Activated T-helper 17 cell treated with anti-CD3 and anti-CD28 coated beads, Interleukin-2, amount 50 U/mL, for 72 hours (primary cell): ENCODE measurements at regions not wholly inside any gene's neighbourhood (a gene's known extent, or its start where the extent isn't known, plus 50 kb on each side); places are given as distances from the start of the nearest gene placed in this dataset.

Experiments
- ATAC-seq: fragments of 150-1000 bp; cut with Tn5 transposase; replicated peaks from 2 replicates; pipeline ENCODE4 v1.10.0; 2021; ENCODE audit warnings: mild to moderate bottlenecking, moderate library complexity
- H3K27ac Mint-ChIP-seq: one replicate; pipeline ENCODE4 v1.8.0; 2022; ENCODE audit warnings: mixed read lengths
- H3K27me3 Mint-ChIP-seq: one replicate; pipeline ENCODE4 v1.8.0; 2022; ENCODE audit warnings: mixed read lengths
- H3K36me3 Mint-ChIP-seq: one replicate; pipeline ENCODE4 v1.8.0; 2022; ENCODE audit warnings: low read depth, mild to moderate bottlenecking, mixed read lengths
- H3K4me1 Mint-ChIP-seq: one replicate; pipeline ENCODE4 v1.8.0; 2022; ENCODE audit warnings: mixed read lengths
- H3K4me3 Mint-ChIP-seq: one replicate; pipeline ENCODE4 v1.8.0; 2022; ENCODE audit warnings: mild to moderate bottlenecking, mixed read lengths
- H3K9me3 Mint-ChIP-seq: one replicate; pipeline ENCODE4 v1.8.0; 2022; ENCODE audit warnings: mixed read lengths

GRCh38 chr2:226320076-226320948 lies 479.3 kb downstream of the IRS1 start:
- H3K9me3 Mint-ChIP-seq, result no peaks in the 10 kb centered on the region
- no peaks in the 10 kb centered on the region for H3K36me3 Mint-ChIP-seq
- H3K4me3 Mint-ChIP-seq, result no peak overlapping the region
- no peak for ATAC-seq
- H3K27ac Mint-ChIP-seq, result no peak overlapping the region
- peaks cover 14% of the 10 kb centered on the region for H3K27me3 Mint-ChIP-seq
- no peaks in the 10 kb centered on the region for H3K4me1 Mint-ChIP-seq

DNA sequence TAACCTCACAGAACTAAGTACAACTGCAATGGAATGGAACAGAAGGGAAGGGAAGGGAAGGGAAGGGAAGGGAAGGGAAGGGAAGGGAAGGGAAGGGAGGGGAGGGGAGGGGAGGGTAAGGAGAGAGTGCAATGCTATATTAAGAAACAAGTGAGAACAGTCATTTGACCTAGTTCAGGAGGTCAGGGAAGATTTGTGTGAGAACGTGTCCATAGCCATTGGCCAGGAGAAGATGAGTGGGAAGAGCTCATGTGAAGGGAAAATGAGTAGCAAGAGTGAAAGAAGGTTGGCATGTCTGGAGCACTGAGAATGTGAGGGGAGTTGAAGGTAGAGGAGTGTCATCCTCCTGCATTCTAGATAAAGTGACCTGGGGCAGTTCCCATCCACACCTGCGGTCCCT lies 481.6 kb downstream of the IRS1 start:
- no peaks in the 10 kb centered on the region for H3K36me3 Mint-ChIP-seq
- no peak overlapping the region for H3K27ac Mint-ChIP-seq
- no peaks in the 10 kb centered on the region for H3K4me1 Mint-ChIP-seq
- no peaks in the 10 kb centered on the region for H3K9me3 Mint-ChIP-seq
- H3K27me3 Mint-ChIP-seq, result peaks cover 13% of the 10 kb centered on the region
- H3K4me3 Mint-ChIP-seq, result no peak overlapping the region
- ATAC-seq, result no peak

DNA sequence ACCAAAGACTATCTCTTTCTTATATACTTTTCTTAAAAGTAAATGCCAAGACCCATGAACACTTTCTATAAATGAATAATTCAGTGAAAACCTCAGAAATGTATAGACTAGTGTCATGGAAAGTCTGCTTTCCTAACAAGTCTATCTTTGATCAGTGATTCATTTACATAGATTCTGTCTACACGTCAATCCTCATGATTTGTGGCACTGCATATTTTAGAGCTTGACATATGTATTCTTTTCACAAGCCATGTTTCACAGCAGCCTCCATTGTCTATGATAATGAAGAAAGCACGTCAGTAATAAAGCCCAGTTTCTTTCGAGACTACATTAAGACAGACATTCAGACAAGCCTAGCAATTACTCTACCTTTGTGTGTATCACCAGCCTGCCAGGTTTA lies 486.6 kb downstream of the IRS1 start:
- Mint-ChIP-seq H3K36me3 (no peaks in the 10 kb centered on the region), H3K4me3 (no peak overlapping the region), H3K27ac (no peak overlapping the region), H3K4me1 (no peaks in the 10 kb centered on the region), H3K9me3 (no peaks in the 10 kb centered on the region), H3K27me3 (peaks cover 11% of the 10 kb centered on the region)
- ATAC-seq, result no peak

GRCh38 chr2:226312155-226312554 lies 487.5 kb downstream of the IRS1 start:
- no peak overlapping the region for H3K27ac Mint-ChIP-seq
- H3K36me3 Mint-ChIP-seq, result no peaks in the 10 kb centered on the region
- H3K4me3 Mint-ChIP-seq, result no peak overlapping the region
- H3K9me3 Mint-ChIP-seq, result no peaks in the 10 kb centered on the region
- no peak for ATAC-seq
- H3K4me1 Mint-ChIP-seq, result no peaks in the 10 kb centered on the region
- H3K27me3 Mint-ChIP-seq, result peaks cover 4% of the 10 kb centered on the region

DNA sequence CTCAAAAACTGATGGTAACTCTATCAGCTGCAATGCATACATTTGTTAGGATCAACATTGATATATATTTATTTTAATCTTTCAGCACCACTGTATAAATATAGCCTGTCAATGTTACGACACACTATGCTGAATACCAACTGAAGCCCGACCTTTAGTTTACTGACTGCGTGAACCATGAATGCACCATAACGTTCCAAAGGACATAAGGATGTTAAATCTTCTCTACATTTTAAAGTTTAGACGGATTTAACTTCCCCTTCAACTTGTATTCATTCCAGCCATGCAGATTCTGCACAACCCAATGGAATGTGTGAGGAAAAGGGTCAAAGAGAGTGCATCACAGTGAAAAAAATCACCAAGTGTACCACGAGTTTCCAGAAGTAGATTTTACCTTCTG lies 489.5 kb downstream of the IRS1 start:
- no peaks in the 10 kb centered on the region for H3K4me1 Mint-ChIP-seq
- ATAC-seq, result no peak
- no peaks in the 10 kb centered on the region for H3K36me3 Mint-ChIP-seq
- no peak overlapping the region for H3K27ac Mint-ChIP-seq
- no peak overlapping the region for H3K4me3 Mint-ChIP-seq
- H3K9me3 Mint-ChIP-seq, result no peaks in the 10 kb centered on the region
- H3K27me3 Mint-ChIP-seq, result peaks cover 4% of the 10 kb centered on the region

DNA sequence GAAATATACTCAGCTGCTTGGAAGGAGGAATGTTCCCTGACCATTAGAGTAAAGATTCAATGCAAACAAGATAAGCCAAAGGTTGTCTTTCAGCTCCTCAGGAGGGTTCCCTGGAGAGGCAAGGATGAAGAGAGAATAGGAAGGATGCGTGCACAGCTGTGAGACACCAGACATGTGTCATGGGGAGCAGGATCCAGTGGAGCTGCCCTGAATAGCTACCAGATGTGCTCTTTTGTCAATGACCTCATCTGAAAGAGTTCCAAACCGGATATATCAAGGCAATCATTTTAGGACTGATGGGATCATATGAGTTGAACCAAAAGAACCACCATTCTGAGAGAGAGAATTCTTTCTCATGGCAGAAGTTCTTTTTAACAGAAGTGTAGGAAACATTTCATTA lies 490.6 kb downstream of the IRS1 start:
- Mint-ChIP-seq H3K4me1 (no peaks in the 10 kb centered on the region), H3K36me3 (no peaks in the 10 kb centered on the region), H3K27ac (no peak overlapping the region), H3K27me3 (peaks cover 4% of the 10 kb centered on the region), H3K9me3 (no peaks in the 10 kb centered on the region), H3K4me3 (no peak overlapping the region)
- no peak for ATAC-seq

- ATAC-seq, result no peak
- no peaks in the 10 kb centered on the region for H3K9me3 Mint-ChIP-seq
- H3K36me3 Mint-ChIP-seq, result no peaks in the 10 kb centered on the region
- H3K27me3 Mint-ChIP-seq, result peaks cover 4% of the 10 kb centered on the region
- no peak overlapping the region for H3K4me3 Mint-ChIP-seq
- H3K27ac Mint-ChIP-seq, result no peak overlapping the region
- no peaks in the 10 kb centered on the region for H3K4me1 Mint-ChIP-seq
Observed at GRCh38 chr2:226308323-226308680, 491.3 kb downstream of the IRS1 start.

DNA sequence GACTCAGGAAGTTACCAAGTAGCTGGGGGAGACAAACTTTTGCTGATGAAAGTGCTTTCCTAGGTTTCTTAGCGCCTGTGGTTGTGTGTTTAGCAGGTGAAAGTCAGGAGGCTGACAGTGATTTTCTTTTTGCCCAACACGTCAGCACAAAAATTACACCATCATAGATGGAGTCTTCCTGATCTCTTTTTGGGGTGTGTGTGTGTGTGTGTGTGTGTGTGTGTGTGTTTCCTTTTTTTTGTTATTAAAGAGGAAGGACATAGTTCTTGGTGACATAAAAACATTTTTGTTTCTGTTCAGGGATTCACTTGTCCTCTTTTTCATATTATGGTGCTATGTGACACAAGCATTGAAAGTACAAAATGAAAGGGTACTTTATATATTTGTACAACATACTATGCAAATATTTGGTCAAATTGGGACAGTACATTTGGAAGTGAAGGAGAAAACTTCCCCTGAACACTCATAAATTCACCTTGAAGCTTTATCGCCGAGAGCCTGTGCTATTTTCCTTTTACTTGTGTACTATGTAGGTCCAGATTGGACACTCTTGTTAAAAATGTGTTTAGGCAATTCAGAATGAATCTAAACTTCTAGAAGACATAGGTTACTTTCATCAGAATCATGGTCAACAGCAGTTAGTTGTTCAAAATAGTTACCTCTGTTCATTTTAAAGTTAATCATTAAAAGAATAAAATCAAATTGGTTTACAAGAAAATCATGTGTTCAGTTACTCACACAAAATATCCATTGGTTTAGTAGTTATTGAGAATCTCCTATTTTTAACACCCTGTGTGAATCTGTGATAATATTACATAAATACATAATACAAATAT lies 491.9 kb downstream of the IRS1 start:
- Mint-ChIP-seq H3K9me3 (no peaks in the 10 kb centered on the region), H3K27ac (no peak overlapping the region), H3K4me3 (no peak overlapping the region), H3K27me3 (peaks cover 4% of the 10 kb centered on the region), H3K36me3 (no peaks in the 10 kb centered on the region), H3K4me1 (no peaks in the 10 kb centered on the region)
- ATAC-seq, result no peak

- ATAC-seq, result no peak
- Mint-ChIP-seq H3K27me3 (peaks cover 4% of the 10 kb centered on the region), H3K4me1 (no peaks in the 10 kb centered on the region)
Observed at GRCh38 chr2:226306969-226307368, 492.7 kb downstream of the IRS1 start.

GRCh38 chr2:226304308-226304707 lies 495.3 kb downstream of the IRS1 start:
- Mint-ChIP-seq H3K27me3 (peaks cover 4% of the 10 kb centered on the region), H3K27ac (no peak overlapping the region), H3K4me3 (no peak overlapping the region), H3K4me1 (no peaks in the 10 kb centered on the region), H3K36me3 (no peaks in the 10 kb centered on the region), H3K9me3 (no peaks in the 10 kb centered on the region)
- ATAC-seq, result no peak

More at GRCh38 chr2:226306969-226307368, 492.7 kb downstream of the IRS1 start:
- no peaks in the 10 kb centered on the region for H3K9me3 Mint-ChIP-seq
- H3K36me3 Mint-ChIP-seq, result no peaks in the 10 kb centered on the region
- no peak overlapping the region for H3K4me3 Mint-ChIP-seq
- no peak overlapping the region for H3K27ac Mint-ChIP-seq

DNA sequence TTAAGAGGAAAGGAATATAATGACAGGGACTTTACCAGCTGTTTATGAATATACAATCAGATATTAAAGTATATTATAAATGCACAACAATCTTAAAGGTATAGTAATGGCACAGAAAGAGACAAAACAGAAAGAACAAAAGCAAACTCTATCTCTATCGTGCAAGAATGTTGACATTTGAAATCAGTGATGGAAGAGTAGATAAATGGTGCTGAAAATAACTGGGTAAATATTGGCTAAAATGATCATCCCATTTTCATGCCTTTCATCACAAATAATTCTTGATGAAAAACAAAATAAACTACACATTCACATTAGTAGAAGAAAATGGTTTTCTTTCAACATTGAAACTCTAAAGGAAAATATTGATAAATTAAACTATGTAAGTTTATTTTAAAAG lies 495.9 kb downstream of the IRS1 start:
- no peak for ATAC-seq
- Mint-ChIP-seq H3K27me3 (peaks cover under 1% of the 10 kb centered on the region), H3K4me1 (no peaks in the 10 kb centered on the region), H3K4me3 (no peak overlapping the region), H3K9me3 (no peaks in the 10 kb centered on the region), H3K27ac (no peak overlapping the region), H3K36me3 (no peaks in the 10 kb centered on the region)

- Mint-ChIP-seq H3K27ac (no peak overlapping the region), H3K4me3 (no peak overlapping the region), H3K27me3 (peaks cover 9% of the 10 kb centered on the region), H3K4me1 (no peaks in the 10 kb centered on the region), H3K9me3 (no peaks in the 10 kb centered on the region), H3K36me3 (no peaks in the 10 kb centered on the region)
- ATAC-seq, result no peak
Observed at GRCh38 chr2:226300196-226300886, 499.3 kb downstream of the IRS1 start.

GRCh38 chr2:226299771-226300170 lies 499.8 kb downstream of the IRS1 start:
- Mint-ChIP-seq H3K4me3 (no peak overlapping the region), H3K36me3 (no peaks in the 10 kb centered on the region), H3K4me1 (no peaks in the 10 kb centered on the region), H3K9me3 (no peaks in the 10 kb centered on the region), H3K27me3 (peaks cover 9% of the 10 kb centered on the region), H3K27ac (no peak overlapping the region)
- ATAC-seq, result no peak

DNA sequence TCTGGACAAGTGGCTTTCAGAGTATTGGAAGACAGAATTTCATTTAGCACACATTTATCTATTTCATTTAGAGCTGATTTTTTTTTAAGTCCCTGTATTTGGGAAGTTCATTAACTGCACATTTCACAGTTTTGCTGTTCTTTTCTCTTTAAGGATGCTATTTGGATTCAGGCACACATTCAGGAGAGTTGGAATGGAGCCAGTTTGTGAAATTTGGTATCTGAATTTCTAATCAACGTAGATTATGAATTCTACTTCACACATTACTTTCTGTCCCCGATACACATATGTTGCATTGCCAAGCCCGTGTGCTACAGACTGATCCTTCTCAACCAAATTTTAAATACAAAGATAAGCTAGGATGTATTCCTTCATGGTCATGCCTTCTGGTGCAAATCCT lies 503.9 kb downstream of the IRS1 start:
- Mint-ChIP-seq H3K27me3 (peaks cover 9% of the 10 kb centered on the region), H3K9me3 (no peaks in the 10 kb centered on the region), H3K36me3 (no peaks in the 10 kb centered on the region), H3K4me3 (no peak overlapping the region), H3K4me1 (no peaks in the 10 kb centered on the region), H3K27ac (no peak overlapping the region)
- ATAC-seq, result no peak
